Endothelial cell (in vitro differentiated cells): ENCODE measurements at regions not wholly inside any gene's neighbourhood (a gene's known extent, or its start where the extent isn't known, plus 50 kb on each side); places are given as distances from the start of the nearest gene placed in this dataset.

Experiments used
- DNase-seq: peaks from one replicate; pipeline ENCODE4 v3.0.0; 2021; ENCODE audit warnings: low spot score
- H3K27ac Mint-ChIP-seq: one replicate; pipeline ENCODE4 v1.8.0; 2021; ENCODE audit warnings: mixed read lengths, inconsistent platforms; ENCODE audit not compliant: unreplicated experiment
- H3K27me3 Mint-ChIP-seq: one replicate; pipeline ENCODE4 v1.8.0; 2021; ENCODE audit warnings: mild to moderate bottlenecking, moderate library complexity, mixed read lengths, inconsistent platforms; ENCODE audit not compliant: unreplicated experiment
- H3K36me3 Mint-ChIP-seq: one replicate; pipeline ENCODE4 v1.8.0; 2021; ENCODE audit warnings: mild to moderate bottlenecking, low read depth, mixed read lengths, inconsistent platforms; ENCODE audit not compliant: unreplicated experiment
- H3K4me1 Mint-ChIP-seq: one replicate; pipeline ENCODE4 v1.8.0; 2021; ENCODE audit warnings: mild to moderate bottlenecking, mixed read lengths, inconsistent platforms; ENCODE audit not compliant: unreplicated experiment
- H3K4me3 Mint-ChIP-seq: one replicate; pipeline ENCODE4 v1.8.0; 2021; ENCODE audit warnings: mild to moderate bottlenecking, mixed read lengths, inconsistent platforms; ENCODE audit not compliant: unreplicated experiment
- H3K9me3 Mint-ChIP-seq: one replicate; pipeline ENCODE4 v1.8.0; 2021; ENCODE audit warnings: mixed read lengths, inconsistent platforms; ENCODE audit not compliant: unreplicated experiment
- TF ChIP-seq, protein P1 (sequence below): fragments of 200-600 bp; sonication (generic); IDR thresholded peaks from one replicate; pipeline ENCODE4 v1.5.0; 2021; ENCODE audit warnings: antibody characterized with exemption; ENCODE audit not compliant: unreplicated experiment

DNA sequence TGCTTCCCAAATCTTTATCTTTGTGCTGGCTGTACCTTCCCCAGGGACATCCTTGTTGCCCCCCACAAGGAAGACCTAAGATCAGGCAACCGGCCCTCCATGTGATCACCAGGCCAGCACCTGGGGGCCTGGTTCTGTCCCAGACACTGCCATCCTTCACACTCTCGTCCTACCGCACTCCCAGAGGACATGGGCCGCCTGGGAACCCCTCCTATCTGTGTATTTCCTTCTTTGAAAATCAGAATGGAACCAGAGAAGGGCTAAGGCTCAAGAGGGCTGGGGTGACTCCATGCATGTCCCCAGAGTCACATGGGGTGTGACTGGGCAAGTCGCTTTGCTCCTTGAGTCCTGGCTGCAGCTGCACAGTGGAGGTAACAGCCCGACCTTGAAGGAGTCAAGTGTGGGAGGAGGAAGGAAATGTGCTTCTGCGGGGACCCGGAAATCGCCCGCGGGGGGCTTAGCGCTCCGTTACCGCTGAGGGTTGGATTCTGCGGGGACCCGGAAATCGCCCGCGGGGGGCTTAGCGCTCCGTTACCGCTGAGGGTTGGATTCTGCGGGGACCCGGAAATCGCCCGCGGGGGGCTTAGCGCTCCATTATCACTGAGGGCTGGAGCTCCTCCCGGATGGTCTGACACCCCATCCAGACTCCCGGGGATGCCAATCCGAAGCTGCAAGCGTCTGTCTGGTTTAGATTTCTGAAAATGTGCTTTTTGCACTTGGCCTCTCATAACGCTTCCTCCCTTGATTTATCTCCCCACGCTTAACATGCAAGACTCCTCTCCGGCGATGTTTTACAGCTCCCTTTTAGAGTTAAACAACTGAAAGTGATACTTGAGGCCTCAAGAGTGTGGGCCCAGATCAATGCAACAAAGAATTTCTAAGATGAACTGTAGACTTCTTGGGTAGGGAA lies 278.9 kb downstream of the NPHP4 start:
- Mint-ChIP-seq H3K4me1 (no peaks in the 10 kb centered on the region), H3K9me3 (peaks cover 4% of the 10 kb centered on the region), H3K36me3 (no peaks in the 10 kb centered on the region), H3K27me3 (peaks cover 3% of the 10 kb centered on the region), H3K4me3 (no peak overlapping the region), H3K27ac (no peak overlapping the region)
- TF ChIP-seq, protein P1, sequence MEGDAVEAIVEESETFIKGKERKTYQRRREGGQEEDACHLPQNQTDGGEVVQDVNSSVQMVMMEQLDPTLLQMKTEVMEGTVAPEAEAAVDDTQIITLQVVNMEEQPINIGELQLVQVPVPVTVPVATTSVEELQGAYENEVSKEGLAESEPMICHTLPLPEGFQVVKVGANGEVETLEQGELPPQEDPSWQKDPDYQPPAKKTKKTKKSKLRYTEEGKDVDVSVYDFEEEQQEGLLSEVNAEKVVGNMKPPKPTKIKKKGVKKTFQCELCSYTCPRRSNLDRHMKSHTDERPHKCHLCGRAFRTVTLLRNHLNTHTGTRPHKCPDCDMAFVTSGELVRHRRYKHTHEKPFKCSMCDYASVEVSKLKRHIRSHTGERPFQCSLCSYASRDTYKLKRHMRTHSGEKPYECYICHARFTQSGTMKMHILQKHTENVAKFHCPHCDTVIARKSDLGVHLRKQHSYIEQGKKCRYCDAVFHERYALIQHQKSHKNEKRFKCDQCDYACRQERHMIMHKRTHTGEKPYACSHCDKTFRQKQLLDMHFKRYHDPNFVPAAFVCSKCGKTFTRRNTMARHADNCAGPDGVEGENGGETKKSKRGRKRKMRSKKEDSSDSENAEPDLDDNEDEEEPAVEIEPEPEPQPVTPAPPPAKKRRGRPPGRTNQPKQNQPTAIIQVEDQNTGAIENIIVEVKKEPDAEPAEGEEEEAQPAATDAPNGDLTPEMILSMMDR: no peak
- no peak for DNase-seq

DNA sequence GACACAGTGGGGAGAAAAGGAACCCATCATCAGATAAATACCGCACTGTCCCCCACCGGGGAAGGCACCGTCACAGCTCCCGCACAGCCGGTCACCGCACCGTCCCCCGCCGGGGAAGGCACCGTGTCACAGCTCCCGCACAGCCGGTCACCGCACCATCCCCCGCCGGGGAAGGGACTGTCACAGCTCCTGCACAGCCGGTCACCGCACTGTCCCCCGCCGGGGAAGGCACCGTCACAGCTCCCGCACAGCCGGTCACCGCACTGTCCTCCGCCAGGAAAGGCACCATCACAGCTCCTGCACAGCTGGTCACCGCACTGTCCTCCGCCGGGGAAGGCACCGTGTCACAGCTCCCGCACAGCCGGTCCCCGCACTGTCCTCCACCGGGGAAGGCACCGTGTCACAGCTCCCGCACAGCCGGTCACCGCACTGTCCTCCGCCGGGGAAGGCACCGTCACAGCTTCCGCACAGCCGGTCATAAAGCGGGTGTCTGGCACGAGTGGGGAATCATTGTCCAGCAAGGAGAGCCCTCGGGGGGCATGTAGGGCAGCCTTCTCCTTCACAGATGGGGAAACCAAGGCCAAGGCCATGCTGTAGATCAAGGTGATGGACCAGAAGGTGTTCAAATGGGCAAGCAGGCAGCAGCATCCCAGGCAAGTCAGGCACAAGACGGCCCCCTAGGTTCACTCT lies 280.1 kb downstream of the NPHP4 start:
- no peaks in the 10 kb centered on the region for H3K4me1 Mint-ChIP-seq
- H3K4me3 Mint-ChIP-seq: no peak overlapping the region
- H3K36me3 Mint-ChIP-seq: no peaks in the 10 kb centered on the region
- DNase-seq: no peak
- peaks cover 4% of the 10 kb centered on the region for H3K9me3 Mint-ChIP-seq
- TF ChIP-seq, protein P1: no peak
- H3K27ac Mint-ChIP-seq: no peak overlapping the region
- peaks cover 3% of the 10 kb centered on the region for H3K27me3 Mint-ChIP-seq

DNA sequence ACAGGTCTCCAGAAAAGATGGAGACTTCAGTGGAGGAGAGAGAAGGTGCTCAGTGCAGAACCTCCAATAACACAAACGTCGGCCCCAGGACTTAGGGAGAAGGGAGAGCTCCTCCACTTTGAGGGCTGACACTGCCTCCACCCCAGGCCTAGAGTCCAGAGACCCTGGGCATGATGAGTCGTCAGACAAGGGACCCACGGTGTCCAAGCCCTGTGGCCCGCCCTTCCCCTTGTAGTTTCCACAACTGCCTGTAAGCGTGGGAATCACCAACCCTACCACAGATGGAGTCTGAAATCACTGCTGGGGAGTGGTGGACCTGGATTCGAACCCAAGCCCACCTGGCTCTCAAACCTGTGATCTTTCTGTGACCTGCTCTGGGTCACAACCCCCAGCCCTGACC lies 281.1 kb downstream of the NPHP4 start:
- Mint-ChIP-seq H3K4me1 (no peaks in the 10 kb centered on the region), H3K36me3 (no peaks in the 10 kb centered on the region), H3K27me3 (peaks cover 2% of the 10 kb centered on the region), H3K9me3 (peaks cover 4% of the 10 kb centered on the region), H3K4me3 (no peak overlapping the region), H3K27ac (no peak overlapping the region)
- DNase-seq: no peak
- TF ChIP-seq, protein P1: no peak

DNA sequence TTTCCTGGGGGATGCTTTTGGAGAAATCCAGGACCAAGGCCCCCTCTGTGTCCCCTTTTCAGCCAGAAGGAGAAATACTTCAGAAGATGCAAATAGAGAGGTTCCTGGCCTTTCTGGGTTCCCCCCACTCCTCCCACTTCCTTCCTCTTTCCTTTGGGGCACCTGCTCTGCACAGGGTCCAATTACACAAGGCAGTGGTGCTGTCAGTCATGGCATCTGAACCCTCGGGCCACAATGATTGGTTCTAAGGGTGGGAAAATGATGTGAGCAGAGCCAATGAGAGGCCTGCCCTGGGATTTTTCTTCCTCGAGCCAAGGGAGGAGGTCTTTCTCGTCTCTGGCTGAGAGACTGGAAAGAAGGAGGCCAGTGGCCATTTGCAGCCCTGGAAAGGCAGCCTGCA lies 282.2 kb downstream of the NPHP4 start:
- no peak overlapping the region for H3K4me3 Mint-ChIP-seq
- peaks cover under 1% of the 10 kb centered on the region for H3K9me3 Mint-ChIP-seq
- no peaks in the 10 kb centered on the region for H3K36me3 Mint-ChIP-seq
- peaks cover 2% of the 10 kb centered on the region for H3K27me3 Mint-ChIP-seq
- DNase-seq: no peak
- H3K27ac Mint-ChIP-seq: no peak overlapping the region
- TF ChIP-seq, protein P1: no peak
- H3K4me1 Mint-ChIP-seq: no peaks in the 10 kb centered on the region

DNA sequence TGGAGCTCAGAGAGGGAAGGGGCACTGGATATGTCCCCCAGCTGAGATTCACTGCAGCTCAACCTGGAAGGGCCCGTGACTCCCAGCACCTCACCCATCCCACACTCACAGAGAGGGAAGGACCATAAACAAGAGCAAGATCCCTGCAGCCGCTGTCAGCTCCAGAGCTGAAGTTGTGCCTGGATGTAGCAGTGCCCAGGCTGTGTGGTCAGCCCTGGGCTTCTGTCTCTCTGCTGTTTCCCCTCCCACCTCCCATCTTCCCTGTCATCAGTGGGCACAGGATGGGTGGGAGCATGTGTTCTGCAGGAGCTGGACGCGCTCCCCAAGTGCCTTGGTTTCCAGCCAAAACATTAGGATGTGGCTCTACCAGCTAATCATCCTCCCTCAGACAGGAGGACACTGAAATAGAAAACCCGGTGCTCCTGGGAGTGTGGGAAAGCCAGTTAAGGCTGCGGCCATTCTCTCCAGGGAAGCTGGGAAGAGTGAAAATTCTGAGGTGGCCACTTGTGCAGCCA lies 282.7 kb downstream of the NPHP4 start:
- Mint-ChIP-seq H3K27me3 (peaks cover 2% of the 10 kb centered on the region), H3K27ac (no peak overlapping the region), H3K4me1 (no peaks in the 10 kb centered on the region), H3K36me3 (no peaks in the 10 kb centered on the region), H3K9me3 (no peaks in the 10 kb centered on the region), H3K4me3 (no peak overlapping the region)
- no peak for DNase-seq
- TF ChIP-seq, protein P1: no peak
